HG03066 (cell line): ENCODE measurements at regions not wholly inside any gene's neighbourhood (a gene's known extent, or its start where the extent isn't known, plus 50 kb on each side); places are given as distances from the start of the nearest gene placed in this dataset.

Source experiments
- ATAC-seq: cut with Tn5 transposase; IDR thresholded peaks from one replicate; pipeline ENCODE4 v1.9.1; 2021; ENCODE audit warnings: low read depth; ENCODE audit not compliant: unreplicated experiment

- ATAC-seq, result no peak
Measured at GRCh38 chr4:128378668-128379067, 91.1 kb upstream of the PGRMC2 start.

- ATAC-seq, result no peak
Measured at GRCh38 chr4:128376958-128377357, 89.3 kb upstream of the PGRMC2 start.

GRCh38 chr4:128376303-128376702 is 88.7 kb upstream of the PGRMC2 start:
- ATAC-seq, result no peak

- ATAC-seq, result no peak
Measured at GRCh38 chr4:128373628-128374027, 86.0 kb upstream of the PGRMC2 start.

GRCh38 chr4:128371876-128372275 is 84.3 kb upstream of the PGRMC2 start:
- no peak for ATAC-seq

DNA sequence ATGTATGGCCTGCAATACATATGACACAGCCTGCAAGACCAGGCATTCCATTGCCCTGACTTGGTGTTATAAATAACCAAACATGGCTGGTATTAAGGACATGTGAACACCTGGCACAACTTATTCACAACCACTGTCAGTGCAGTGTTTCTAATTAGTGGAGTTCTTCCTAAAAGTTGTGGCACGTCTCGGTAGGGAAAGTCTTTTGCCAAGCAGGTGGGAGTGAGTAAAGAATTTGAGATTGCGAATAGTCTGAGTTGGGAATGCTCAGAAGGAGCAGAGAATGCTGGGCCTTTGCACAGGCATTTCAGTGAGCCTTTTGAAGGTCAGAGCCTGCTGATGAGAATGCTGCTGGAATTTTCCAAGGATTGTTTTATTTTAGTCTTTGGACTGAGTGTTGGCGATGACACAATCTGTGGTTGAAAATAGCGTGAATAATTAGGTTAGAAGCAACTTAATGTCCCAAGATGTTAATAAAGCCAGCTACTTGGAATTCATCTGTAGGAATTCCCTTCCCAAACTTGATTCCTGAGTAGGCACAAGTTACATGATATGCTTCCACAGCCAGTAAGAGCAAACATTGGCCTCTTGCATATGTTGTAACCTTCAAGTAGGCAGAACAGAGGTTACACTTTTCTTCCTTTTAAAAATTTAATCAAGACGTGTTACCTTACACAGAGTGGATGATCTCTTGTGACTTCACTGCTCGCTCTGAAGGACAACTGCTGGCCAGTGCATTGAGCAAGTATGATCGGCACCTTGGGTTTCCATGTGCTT is 83.6 kb upstream of the PGRMC2 start:
- no peak for ATAC-seq

DNA sequence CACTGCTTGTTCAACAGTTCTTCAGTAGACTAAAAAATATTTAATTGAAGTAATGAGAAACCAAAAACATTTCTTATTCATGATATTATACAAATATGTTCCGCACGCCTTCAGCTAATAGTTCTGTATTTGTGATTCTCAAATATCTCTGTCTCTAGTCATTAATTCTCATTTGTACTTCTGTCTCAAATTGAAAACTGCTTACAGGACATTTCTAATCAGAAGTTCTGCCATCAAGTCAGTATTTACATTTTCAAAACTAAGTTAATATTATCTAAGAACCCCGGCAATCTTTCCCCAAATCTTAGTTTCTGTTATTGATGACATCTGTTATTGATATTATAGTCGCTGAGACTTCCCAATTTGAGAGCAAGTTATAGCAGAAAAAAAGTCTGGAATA is 78.6 kb upstream of the PGRMC2 start:
- ATAC-seq, result no peak

DNA sequence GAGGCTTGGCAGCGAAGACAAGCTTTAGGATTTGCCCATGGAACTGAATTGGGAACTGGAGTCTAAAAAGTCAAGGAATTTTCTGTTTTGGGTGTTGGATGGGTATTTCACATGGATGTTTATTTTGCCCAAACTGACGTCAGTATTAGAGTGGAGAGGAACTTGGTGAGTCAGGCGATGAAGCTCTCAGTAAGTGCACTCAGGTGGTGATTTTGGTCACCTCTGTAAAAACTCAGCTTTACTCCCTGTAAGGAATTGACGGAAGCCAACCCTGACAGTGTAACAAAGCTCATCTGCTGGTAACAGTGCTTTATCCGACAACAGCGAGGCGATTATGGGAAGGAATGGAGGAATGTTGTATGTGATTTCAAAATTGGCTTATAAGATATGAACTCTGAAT is 77.0 kb upstream of the PGRMC2 start:
- ATAC-seq, result no peak

- no peak for ATAC-seq
Measured at GRCh38 chr4:128363966-128364365, 76.4 kb upstream of the PGRMC2 start.

DNA sequence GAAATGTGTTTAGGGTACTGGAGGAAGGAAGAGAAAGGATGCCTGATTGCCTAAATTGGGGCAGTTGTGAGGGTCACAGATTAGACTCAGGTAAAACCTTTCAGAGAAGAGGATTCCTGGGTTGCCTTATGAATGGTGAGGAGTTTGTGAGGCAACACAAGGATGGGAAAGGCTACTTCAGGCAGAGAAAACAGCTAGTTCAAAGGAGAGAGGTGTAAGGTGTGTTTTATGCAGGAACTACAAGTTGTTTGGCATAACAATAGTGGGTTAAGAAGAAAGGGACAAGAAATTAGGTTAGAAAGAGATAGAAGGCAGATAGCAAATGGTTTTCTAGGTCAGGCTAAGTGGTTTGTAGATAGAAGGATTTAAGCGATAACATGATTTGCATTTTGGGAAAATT is 75.1 kb upstream of the PGRMC2 start:
- ATAC-seq, result no peak

DNA sequence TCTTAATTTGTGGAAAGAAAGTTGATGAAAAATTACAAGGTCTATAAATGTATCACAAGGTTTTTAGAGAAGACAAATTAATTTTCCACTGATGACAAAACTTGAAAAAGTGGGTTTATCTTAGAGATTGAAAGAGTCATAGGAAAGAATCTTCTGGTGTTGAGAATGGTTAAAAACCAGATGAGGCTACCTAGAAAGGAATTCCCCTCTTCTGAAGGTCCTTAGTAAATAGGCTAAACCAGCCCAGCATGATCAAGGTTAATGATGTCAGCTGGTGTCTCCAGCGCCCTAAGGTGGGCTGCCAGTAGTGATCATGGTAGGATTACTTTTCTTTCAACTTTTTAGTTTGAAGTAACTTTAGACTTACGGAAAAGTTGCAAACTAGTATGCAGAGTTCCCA is 71.8 kb upstream of the PGRMC2 start:
- ATAC-seq, result no peak

- no peak for ATAC-seq
Measured at GRCh38 chr4:128358913-128359279, 71.3 kb upstream of the PGRMC2 start.

DNA sequence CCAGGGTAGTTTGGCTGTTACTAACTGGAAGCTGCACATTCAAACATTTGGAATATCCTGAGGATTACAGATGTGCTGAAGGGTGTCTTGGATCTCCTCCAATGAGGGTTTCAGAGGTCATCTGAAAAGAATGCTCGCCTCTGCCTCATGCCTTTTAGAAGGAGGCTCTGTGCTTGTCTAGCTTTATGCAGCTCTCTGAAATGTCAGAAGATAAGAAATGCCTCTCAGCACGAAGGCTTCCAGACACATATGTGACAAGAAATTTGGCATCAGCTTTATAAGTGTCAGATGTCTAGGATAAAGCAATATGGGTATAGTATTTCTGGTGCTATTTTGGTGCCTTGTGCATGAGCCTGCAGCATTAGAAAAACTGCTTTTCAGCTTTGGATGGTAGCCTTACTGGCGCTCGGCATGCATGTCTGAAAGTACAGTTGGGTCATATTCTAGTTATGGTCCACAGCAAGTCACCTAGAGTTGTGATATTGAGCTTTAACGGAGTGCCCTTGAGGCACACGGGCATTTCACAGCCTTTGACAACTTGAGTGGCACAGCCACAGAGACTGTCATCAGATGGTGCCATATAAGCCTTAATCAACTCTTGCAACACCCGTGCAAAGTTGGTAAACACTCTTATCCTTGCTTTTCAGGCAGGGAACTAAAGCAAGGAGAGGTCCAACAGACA is 70.8 kb upstream of the PGRMC2 start:
- ATAC-seq, result no peak

DNA sequence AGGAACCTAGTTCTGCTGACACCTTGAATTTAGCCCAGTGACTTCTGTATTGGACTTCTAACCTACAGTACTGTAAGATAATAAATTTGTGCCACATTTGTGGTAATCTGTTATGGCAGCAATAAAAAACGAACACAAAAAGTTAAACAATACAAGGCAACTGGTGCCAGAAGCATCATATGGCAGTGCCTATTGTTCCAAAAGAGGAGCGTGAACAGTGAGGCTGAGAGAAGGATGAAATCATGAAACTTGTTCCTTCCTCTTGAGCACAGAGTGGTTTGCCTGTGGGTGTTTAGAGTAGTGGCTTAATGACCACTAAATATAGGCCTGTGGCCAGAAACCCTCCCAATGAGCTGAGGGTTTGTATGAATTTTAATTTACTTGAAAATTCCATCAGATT is 69.7 kb upstream of the PGRMC2 start:
- no peak for ATAC-seq

DNA sequence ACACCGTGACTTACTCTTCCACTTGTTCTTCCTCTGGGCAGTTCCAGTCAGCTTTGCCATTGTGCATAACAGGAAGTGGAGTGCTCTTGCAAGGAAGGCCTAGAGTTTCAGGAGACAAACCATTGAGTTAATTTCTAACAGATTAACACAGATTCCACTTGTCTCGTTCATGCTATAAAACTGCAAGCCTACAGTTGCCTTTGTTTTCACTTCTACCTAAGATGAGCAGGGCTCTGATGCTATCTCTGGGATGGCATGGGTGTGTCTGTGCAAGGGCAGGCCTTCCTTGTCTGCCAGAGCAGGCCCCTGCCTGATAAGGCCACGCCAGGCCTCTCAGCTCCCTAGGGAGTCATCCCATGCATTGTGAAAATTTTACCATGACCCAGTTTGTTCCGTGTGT is 67.7 kb upstream of the PGRMC2 start:
- no peak for ATAC-seq

GRCh38 chr4:128354205-128354821 is 66.7 kb upstream of the PGRMC2 start:
- no peak for ATAC-seq

- no peak for ATAC-seq
Measured at GRCh38 chr4:128353791-128354190, 66.2 kb upstream of the PGRMC2 start.

DNA sequence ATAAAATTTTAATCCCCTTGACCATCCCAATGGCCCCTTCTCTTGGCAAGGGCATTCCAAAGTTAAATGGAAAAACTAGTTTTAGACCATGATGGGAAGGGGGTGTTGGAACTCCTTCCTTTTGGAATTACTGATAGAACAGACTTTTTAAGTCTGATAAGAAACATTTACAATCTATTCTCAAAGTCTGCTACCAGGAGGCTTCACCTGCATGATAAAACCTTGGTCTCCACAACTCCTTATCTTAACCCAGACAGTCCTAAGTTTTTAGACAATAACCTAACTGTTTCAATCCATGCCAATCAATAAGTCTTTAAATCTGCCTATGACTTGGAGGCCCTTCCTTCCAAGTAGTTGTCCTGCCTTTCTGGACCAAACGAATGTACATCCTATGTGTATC is 63.9 kb upstream of the PGRMC2 start:
- ATAC-seq, result no peak

GRCh38 chr4:128350449-128351045 is 62.9 kb upstream of the PGRMC2 start:
- ATAC-seq, result no peak

DNA sequence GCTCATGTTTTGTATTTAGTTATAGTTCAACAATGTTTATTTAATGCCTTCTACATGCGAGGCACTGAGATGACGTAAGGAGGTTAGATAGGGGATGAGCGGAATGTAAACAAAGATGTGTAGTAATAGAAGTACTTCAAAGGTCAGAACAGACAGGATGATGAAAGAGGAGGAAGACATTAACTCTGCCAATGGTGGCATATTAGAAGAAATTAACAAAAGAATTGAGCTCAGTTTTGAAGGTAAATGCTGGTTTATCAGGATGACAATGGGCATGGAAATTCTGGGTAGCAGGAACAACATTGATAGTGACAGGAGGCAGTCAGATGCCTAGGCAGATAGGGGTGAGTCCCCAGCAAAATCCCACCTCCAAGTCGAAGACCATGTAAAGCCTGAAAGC is 62.3 kb upstream of the PGRMC2 start:
- no peak for ATAC-seq

DNA sequence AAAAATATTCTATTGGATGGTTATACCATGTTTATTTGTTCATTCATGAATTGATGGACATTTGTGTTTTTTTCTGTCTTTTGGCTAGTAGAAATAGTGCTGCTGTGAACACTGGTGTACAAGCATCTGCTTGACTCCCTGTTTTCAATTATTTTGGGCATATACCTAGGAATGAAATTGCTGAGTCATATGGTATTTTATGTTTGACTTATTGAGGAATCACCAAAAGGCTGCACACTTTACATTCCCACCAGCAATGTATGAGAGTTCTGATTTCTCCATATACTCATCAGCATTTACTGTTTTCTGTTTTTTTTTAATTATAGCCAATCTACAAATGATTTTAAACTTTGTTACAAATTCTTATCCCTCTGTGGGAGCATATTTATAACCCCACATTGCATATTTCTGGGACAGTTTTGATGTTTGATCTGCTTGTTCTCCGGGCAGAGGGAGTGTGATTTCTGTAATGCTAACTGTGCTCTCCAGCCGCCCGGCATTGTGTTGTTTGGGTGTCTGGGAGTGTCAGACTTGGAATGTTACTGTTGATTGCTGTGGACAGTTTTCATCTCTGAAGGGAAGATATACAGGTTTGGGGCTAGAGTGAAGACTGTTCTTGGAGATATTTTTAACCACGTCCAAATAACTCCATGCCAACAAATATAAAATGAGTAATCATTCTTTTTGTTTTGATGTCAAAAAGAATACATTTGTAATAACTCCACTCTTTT is 60.5 kb upstream of the PGRMC2 start:
- ATAC-seq, result no peak
